ENCODE measurements at regions not wholly inside any gene's neighbourhood (a gene's known extent, or its start where the extent isn't known, plus 50 kb on each side); places are given as distances from the start of the nearest gene placed in this dataset.

DNA sequence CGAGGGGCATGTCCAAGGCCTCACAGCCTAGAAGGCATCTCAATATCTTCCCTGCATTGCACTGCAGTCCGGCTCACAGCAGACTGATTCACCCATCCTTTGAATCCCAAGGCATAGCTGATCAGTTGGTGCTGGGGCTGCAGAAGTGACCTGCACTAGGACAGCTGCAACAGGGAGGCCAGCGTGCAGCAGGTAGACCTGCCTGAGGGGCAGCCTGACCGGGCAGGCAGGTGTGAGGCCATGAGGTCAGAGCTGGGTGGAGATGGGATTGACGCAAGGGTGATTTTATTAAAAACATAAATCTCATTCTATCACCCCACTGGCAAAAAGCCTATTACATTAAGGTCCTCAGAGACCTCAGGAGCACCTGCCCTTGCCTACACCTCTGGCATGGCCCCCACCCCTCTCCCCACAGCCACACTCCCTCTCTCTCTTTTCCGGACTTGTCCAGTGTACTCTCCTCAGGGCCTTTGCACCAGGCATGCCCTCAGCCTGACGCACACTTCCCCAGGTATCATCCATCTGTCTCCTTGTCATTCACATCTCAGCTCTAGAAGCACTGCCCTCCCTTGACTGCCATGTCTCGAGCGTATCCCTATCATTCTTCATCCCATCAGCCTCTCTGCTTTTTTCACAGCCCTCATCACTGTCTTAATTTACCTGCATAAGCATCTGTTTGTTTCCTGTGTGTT lies 63.5 kb upstream of the WIPF1 start:
- no peak for TF ChIP-seq POLR2AphosphoS5 (IDR thresholded peaks at IDR 0.05; ENCODE audit: insufficient read depth in 1 of 2, low read depth in 1 of 2)
- TF ChIP-seq, protein P1, sequence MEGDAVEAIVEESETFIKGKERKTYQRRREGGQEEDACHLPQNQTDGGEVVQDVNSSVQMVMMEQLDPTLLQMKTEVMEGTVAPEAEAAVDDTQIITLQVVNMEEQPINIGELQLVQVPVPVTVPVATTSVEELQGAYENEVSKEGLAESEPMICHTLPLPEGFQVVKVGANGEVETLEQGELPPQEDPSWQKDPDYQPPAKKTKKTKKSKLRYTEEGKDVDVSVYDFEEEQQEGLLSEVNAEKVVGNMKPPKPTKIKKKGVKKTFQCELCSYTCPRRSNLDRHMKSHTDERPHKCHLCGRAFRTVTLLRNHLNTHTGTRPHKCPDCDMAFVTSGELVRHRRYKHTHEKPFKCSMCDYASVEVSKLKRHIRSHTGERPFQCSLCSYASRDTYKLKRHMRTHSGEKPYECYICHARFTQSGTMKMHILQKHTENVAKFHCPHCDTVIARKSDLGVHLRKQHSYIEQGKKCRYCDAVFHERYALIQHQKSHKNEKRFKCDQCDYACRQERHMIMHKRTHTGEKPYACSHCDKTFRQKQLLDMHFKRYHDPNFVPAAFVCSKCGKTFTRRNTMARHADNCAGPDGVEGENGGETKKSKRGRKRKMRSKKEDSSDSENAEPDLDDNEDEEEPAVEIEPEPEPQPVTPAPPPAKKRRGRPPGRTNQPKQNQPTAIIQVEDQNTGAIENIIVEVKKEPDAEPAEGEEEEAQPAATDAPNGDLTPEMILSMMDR (IDR thresholded peaks at IDR 0.05) = no peak
